ENCODE measurements at regions not wholly inside any gene's neighbourhood (a gene's known extent, or its start where the extent isn't known, plus 50 kb on each side); places are given as distances from the start of the nearest gene placed in this dataset.

GRCh38 chr14:101191721-101192660, 288.5 kb upstream of the RTL1 start:
- Mint-ChIP-seq H3K36me3 (ENCODE audit: low read depth) (no peaks in the 10 kb centered on the region), H3K9me3 (no peaks in the 10 kb centered on the region), H3K27me3 (no peaks in the 10 kb centered on the region), H3K4me3 (no peak overlapping the region), H3K27ac (no peak overlapping the region), H3K4me1 (ENCODE audit: low read depth) (no peaks in the 10 kb centered on the region)

GRCh38 chr14:101192661-101193000, 289.1 kb upstream of the RTL1 start:
- Mint-ChIP-seq H3K27me3 (no peaks in the 10 kb centered on the region), H3K4me3 (no peak overlapping the region), H3K27ac (no peak overlapping the region), H3K4me1 (ENCODE audit: low read depth) (no peaks in the 10 kb centered on the region), H3K9me3 (no peaks in the 10 kb centered on the region), H3K36me3 (ENCODE audit: low read depth) (no peaks in the 10 kb centered on the region)

- no peaks in the 10 kb centered on the region for H3K9me3 Mint-ChIP-seq
- H3K4me3 Mint-ChIP-seq, result no peak overlapping the region
- H3K4me1 Mint-ChIP-seq (ENCODE audit: low read depth), result no peaks in the 10 kb centered on the region
- H3K36me3 Mint-ChIP-seq (ENCODE audit: low read depth), result no peaks in the 10 kb centered on the region
- H3K27ac Mint-ChIP-seq, result no peak overlapping the region
- H3K27me3 Mint-ChIP-seq, result no peaks in the 10 kb centered on the region
Measured at GRCh38 chr14:101193106-101193844, 289.8 kb upstream of the RTL1 start.

GRCh38 chr14:101193845-101194372, 290.4 kb upstream of the RTL1 start:
- Mint-ChIP-seq H3K4me1 (ENCODE audit: low read depth) (no peaks in the 10 kb centered on the region), H3K4me3 (no peak overlapping the region), H3K9me3 (no peaks in the 10 kb centered on the region), H3K36me3 (ENCODE audit: low read depth) (no peaks in the 10 kb centered on the region), H3K27me3 (no peaks in the 10 kb centered on the region), H3K27ac (no peak overlapping the region)

GRCh38 chr14:101194373-101195308, 291.1 kb upstream of the RTL1 start:
- Mint-ChIP-seq H3K4me3 (no peak overlapping the region), H3K4me1 (ENCODE audit: low read depth) (no peaks in the 10 kb centered on the region), H3K27me3 (no peaks in the 10 kb centered on the region), H3K9me3 (no peaks in the 10 kb centered on the region), H3K36me3 (ENCODE audit: low read depth) (no peaks in the 10 kb centered on the region), H3K27ac (no peak overlapping the region)

GRCh38 chr14:101195309-101195901, 291.9 kb upstream of the RTL1 start:
- Mint-ChIP-seq H3K36me3 (ENCODE audit: low read depth) (no peaks in the 10 kb centered on the region), H3K4me3 (no peak overlapping the region), H3K4me1 (ENCODE audit: low read depth) (no peaks in the 10 kb centered on the region), H3K27me3 (no peaks in the 10 kb centered on the region), H3K9me3 (no peaks in the 10 kb centered on the region), H3K27ac (no peak overlapping the region)

GRCh38 chr14:101196051-101196712, 292.7 kb upstream of the RTL1 start:
- no peaks in the 10 kb centered on the region for H3K9me3 Mint-ChIP-seq
- H3K27ac Mint-ChIP-seq, result no peak overlapping the region
- no peaks in the 10 kb centered on the region for H3K4me1 Mint-ChIP-seq (ENCODE audit: low read depth)
- no peaks in the 10 kb centered on the region for H3K27me3 Mint-ChIP-seq
- no peaks in the 10 kb centered on the region for H3K36me3 Mint-ChIP-seq (ENCODE audit: low read depth)
- no peak overlapping the region for H3K4me3 Mint-ChIP-seq

- no peaks in the 10 kb centered on the region for H3K36me3 Mint-ChIP-seq (ENCODE audit: low read depth)
- H3K9me3 Mint-ChIP-seq, result no peaks in the 10 kb centered on the region
- no peaks in the 10 kb centered on the region for H3K27me3 Mint-ChIP-seq
- H3K4me3 Mint-ChIP-seq, result no peak overlapping the region
- H3K4me1 Mint-ChIP-seq (ENCODE audit: low read depth), result no peaks in the 10 kb centered on the region
- no peak overlapping the region for H3K27ac Mint-ChIP-seq
Measured at GRCh38 chr14:101196795-101197590, 293.5 kb upstream of the RTL1 start.

GRCh38 chr14:101197595-101198397, 294.3 kb upstream of the RTL1 start:
- H3K4me1 Mint-ChIP-seq (ENCODE audit: low read depth), result no peaks in the 10 kb centered on the region
- no peaks in the 10 kb centered on the region for H3K27me3 Mint-ChIP-seq
- H3K4me3 Mint-ChIP-seq, result no peak overlapping the region
- no peak overlapping the region for H3K27ac Mint-ChIP-seq
- H3K9me3 Mint-ChIP-seq, result no peaks in the 10 kb centered on the region
- H3K36me3 Mint-ChIP-seq (ENCODE audit: low read depth), result no peaks in the 10 kb centered on the region

GRCh38 chr14:101198398-101199027, 295.0 kb upstream of the RTL1 start:
- Mint-ChIP-seq H3K27ac (no peak overlapping the region), H3K4me3 (no peak overlapping the region)

GRCh38 chr14:101199028-101199770, 295.7 kb upstream of the RTL1 start:
- no peaks in the 10 kb centered on the region for H3K36me3 Mint-ChIP-seq (ENCODE audit: low read depth)
- no peak overlapping the region for H3K4me3 Mint-ChIP-seq
- no peak overlapping the region for H3K27ac Mint-ChIP-seq
- H3K27me3 Mint-ChIP-seq, result no peaks in the 10 kb centered on the region
- no peaks in the 10 kb centered on the region for H3K4me1 Mint-ChIP-seq (ENCODE audit: low read depth)
- H3K9me3 Mint-ChIP-seq, result peaks cover 8% of the 10 kb centered on the region

More at GRCh38 chr14:101198398-101199027, 295.0 kb upstream of the RTL1 start:
- Mint-ChIP-seq H3K36me3 (ENCODE audit: low read depth) (no peaks in the 10 kb centered on the region), H3K27me3 (no peaks in the 10 kb centered on the region), H3K4me1 (ENCODE audit: low read depth) (no peaks in the 10 kb centered on the region), H3K9me3 (peaks cover 6% of the 10 kb centered on the region)

Data from stimulated activated naive CD8-positive, alpha-beta T cell treated with anti-CD3 and anti-CD28 coated beads, Interleukin-15, Interleukin-2, amounts not matched to agents 100 ng/mL and 50 ng/mL, for 24 hours (primary cell).